ENCODE measurements at regions not wholly inside any gene's neighbourhood (a gene's known extent, or its start where the extent isn't known, plus 50 kb on each side); places are given as distances from the start of the nearest gene placed in this dataset.

- H3K4me3 ChIP-seq (ENCODE audit: low read depth, low read length): no peak overlapping the region
- no peak for TF ChIP-seq CTCF (conservative IDR thresholded peaks at IDR 0.05; ENCODE audit: low read depth, low read length)
- no peak for DNase-seq (ENCODE audit: low read depth)
These were observed 174.8 kb upstream of the MKI67 start for GRCh38 chr10:128301051-128301450.

- TF ChIP-seq CTCF (conservative IDR thresholded peaks at IDR 0.05; ENCODE audit: low read depth, low read length): no peak
- no peak overlapping the region for H3K4me3 ChIP-seq (ENCODE audit: low read depth, low read length)
- no peak for DNase-seq (ENCODE audit: low read depth)
These were observed 176.6 kb upstream of the MKI67 start for GRCh38 chr10:128302808-128303207.

GRCh38 chr10:128304271-128304670 is 178.0 kb upstream of the MKI67 start:
- TF ChIP-seq CTCF (conservative IDR thresholded peaks at IDR 0.05; ENCODE audit: low read depth, low read length): no peak
- no peak overlapping the region for H3K4me3 ChIP-seq (ENCODE audit: low read depth, low read length)
- no peak for DNase-seq (ENCODE audit: low read depth)

GRCh38 chr10:128305601-128306345 is 179.6 kb upstream of the MKI67 start:
- H3K4me3 ChIP-seq (ENCODE audit: low read depth, low read length): no peak overlapping the region
- no peak for TF ChIP-seq CTCF (conservative IDR thresholded peaks at IDR 0.05; ENCODE audit: low read depth, low read length)
- no peak for DNase-seq (ENCODE audit: low read depth)

GRCh38 chr10:128306535-128306934 is 180.3 kb upstream of the MKI67 start:
- no peak overlapping the region for H3K4me3 ChIP-seq (ENCODE audit: low read depth, low read length)
- DNase-seq (ENCODE audit: low read depth): no peak
- no peak for TF ChIP-seq CTCF (conservative IDR thresholded peaks at IDR 0.05; ENCODE audit: low read depth, low read length)

- H3K4me3 ChIP-seq (ENCODE audit: low read depth, low read length): no peak overlapping the region
- DNase-seq (ENCODE audit: low read depth): no peak
- no peak for TF ChIP-seq CTCF (conservative IDR thresholded peaks at IDR 0.05; ENCODE audit: low read depth, low read length)
These were observed 180.7 kb upstream of the MKI67 start for GRCh38 chr10:128306966-128307365.

- DNase-seq (ENCODE audit: low read depth): no peak
- H3K4me3 ChIP-seq (ENCODE audit: low read depth, low read length): no peak overlapping the region
- TF ChIP-seq CTCF (conservative IDR thresholded peaks at IDR 0.05; ENCODE audit: low read depth, low read length): no peak
These were observed 181.6 kb upstream of the MKI67 start for GRCh38 chr10:128307820-128308219.
